K562 (cell line): ENCODE measurements at regions not wholly inside any gene's neighbourhood (a gene's known extent, or its start where the extent isn't known, plus 50 kb on each side); places are given as distances from the start of the nearest gene placed in this dataset.

Source experiments
- BACH1 ChIP-seq: fragments of 200-800 bp; sonication (Bioruptor generic); IDR thresholded peaks from 2 replicates; pipeline ENCODE4 v1.6.1; 2016; ENCODE audit warnings: missing genetic modification characterization, missing compliant biosample characterization
- CBX3 ChIP-seq, 2 experiments: IDR thresholded peaks; 1 replicate in 1 of 2; 2 replicates in 1 of 2; pipeline ENCODE4 v1.6.1; 2012; ENCODE audit warnings: inconsistent platforms in 2 of 2, low read length in 2 of 2, borderline replicate concordance in 1 of 2, control low read depth in 1 of 2
- CHD1 ChIP-seq: fragments of 200-600 bp; sonication (generic); IDR thresholded peaks from one replicate; pipeline ENCODE4 v1.6.1; 2012; ENCODE audit warnings: mild to moderate bottlenecking, moderate library complexity, low read length, inconsistent platforms
- EP300 ChIP-seq: IDR thresholded peaks from 2 replicates; pipeline ENCODE4 v1.6.1; 2012; ENCODE audit warnings: low read length, improper control_type of control experiment
- EZH2 ChIP-seq: IDR thresholded peaks from 2 replicates; pipeline ENCODE4 v1.6.1; 2012; ENCODE audit warnings: low read depth, mild to moderate bottlenecking, inconsistent platforms, low read length, borderline replicate concordance
- GATA2 ChIP-seq: sonication (generic); formaldehyde crosslinking; IDR thresholded peaks from 2 replicates; pipeline ENCODE4 v1.4.0; 2020; ENCODE audit warnings: mild to moderate bottlenecking, missing genetic modification reagents
- POLR2A ChIP-seq: fragments of 450-650 bp; conservative IDR thresholded peaks from 2 replicates; pipeline ENCODE4 v1.6.1; 2016
- TCF7 ChIP-seq: sonication (generic); IDR thresholded peaks from 2 replicates; pipeline ENCODE4 v1.6.1; 2016; ENCODE audit warnings: antibody characterized with exemption, borderline replicate concordance
- TCF7L2 ChIP-seq: fragments of 150-350 bp; IDR thresholded peaks from 2 replicates; pipeline ENCODE4 v1.6.1; 2016; ENCODE audit warnings: low read depth, mild to moderate bottlenecking, low read length, moderate library complexity
- TSC22D4 ChIP-seq: fragments of 450-650 bp; IDR thresholded peaks from 2 replicates; pipeline ENCODE4 v1.6.1; 2016; ENCODE audit warnings: missing genetic modification characterization, missing biosample characterization, control low read depth
- ZBTB26 ChIP-seq: fragments of 450-650 bp; formaldehyde crosslinking; IDR thresholded peaks from 2 replicates; pipeline ENCODE4 v1.4.0; 2022; ENCODE audit warnings: missing genetic modification characterization
- ZEB2 ChIP-seq: fragments of 450-650 bp; IDR thresholded peaks from 2 replicates; pipeline ENCODE4 v1.6.1; 2016
- ZZZ3 ChIP-seq: fragments of 450-650 bp; IDR thresholded peaks from 2 replicates; pipeline ENCODE4 v1.6.1; 2016; ENCODE audit warnings: antibody characterized with exemption, mild to moderate bottlenecking, moderate library complexity
- TF ChIP-seq, protein P1 (sequence below): sonication (generic); formaldehyde crosslinking; IDR thresholded peaks from 2 replicates; pipeline ENCODE4 v1.8.1; 2023; ENCODE audit warnings: mild to moderate bottlenecking, missing genetic modification reagents

DNA sequence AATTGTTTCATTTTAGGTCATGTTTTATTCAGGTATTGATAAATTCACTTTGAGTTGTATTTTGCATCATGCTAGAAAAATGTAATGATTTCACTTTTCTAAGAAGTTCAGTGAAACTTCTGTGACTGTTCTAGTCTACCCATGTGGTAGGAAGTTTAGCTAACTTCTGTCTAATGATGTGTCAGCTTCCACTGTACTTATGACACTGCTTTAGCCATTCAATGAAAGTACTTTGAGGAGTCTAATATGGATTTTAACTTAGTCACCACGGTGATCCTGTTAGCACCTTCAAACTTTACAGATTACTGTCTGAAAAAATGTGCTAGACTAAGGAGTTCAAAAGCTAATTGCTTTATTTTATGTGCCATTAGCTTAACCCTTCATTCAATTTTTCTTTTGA, 1510.5 kb upstream of the CDH9 start:
- TF ChIP-seq, protein P1, sequence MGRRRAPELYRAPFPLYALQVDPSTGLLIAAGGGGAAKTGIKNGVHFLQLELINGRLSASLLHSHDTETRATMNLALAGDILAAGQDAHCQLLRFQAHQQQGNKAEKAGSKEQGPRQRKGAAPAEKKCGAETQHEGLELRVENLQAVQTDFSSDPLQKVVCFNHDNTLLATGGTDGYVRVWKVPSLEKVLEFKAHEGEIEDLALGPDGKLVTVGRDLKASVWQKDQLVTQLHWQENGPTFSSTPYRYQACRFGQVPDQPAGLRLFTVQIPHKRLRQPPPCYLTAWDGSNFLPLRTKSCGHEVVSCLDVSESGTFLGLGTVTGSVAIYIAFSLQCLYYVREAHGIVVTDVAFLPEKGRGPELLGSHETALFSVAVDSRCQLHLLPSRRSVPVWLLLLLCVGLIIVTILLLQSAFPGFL (CRISPR knock-in tag) = no peak
- TF ChIP-seq ZEB2 (no peak), TCF7 (no peak), CBX3 (IDR thresholded peaks at IDR 0.05; ENCODE audit: borderline replicate concordance in 1 of 2, low read length in 2 of 2) (no peak), POLR2A (no peak), EP300 (no peak), ZBTB26 (no peak), GATA2 (CRISPR knock-in tag) (no peak), TCF7L2 (no peak), EZH2 (no peak), BACH1 (no peak), CHD1 (no peak), TSC22D4 (no peak), ZZZ3 (no peak)
